K562 (cell line): ENCODE measurements at regions not wholly inside any gene's neighbourhood (a gene's known extent, or its start where the extent isn't known, plus 50 kb on each side); places are given as distances from the start of the nearest gene placed in this dataset.
"Not testable (repeated sequence)": the region's sequence is repeated elsewhere in the genome, so short reads cannot be mapped to it uniquely, and the experiment has no call there.

Experiments used
- ATAC-seq: fragments of 200-7000 bp; cut with Tn5 transposase; 3 replicates; pipeline ENCODE4 v1.9.1; 2020; ENCODE audit warnings: moderate library complexity
- BruUV-seq: library from RNA; stranded (reverse); fragments of 400-500 nt; replicated peaks from 2 replicates; lab custom pipeline; 2021; lab: Mats Ljungman, UMichigan
- CTCF ChIA-PET: fragments of 300-600 bp; formaldehyde crosslinking; extraction: SDS; loops from one replicate; lab custom pipeline; 2021; ENCODE audit warnings: low intra/inter-chr PET ratio; lab: Yijun Ruan, JAX
- POLR2A ChIA-PET: fragments of 300-600, 350-650 bp; sonication (Branson Sonifier 250); formaldehyde crosslinking; extraction: SDS; loops from one replicate; lab custom pipeline; 2021; ENCODE audit warnings: antibody characterized with exemption, inconsistent platforms; lab: Yijun Ruan, JAX
- DNase-seq, 4 experiments: peaks; one replicate each; pipeline versions ENCODE4 v3.0.0 to v3.0.0-alpha.2; 2011 to 2018; ENCODE audit warnings: low spot score in 3 of 4, mixed read lengths in 3 of 4; ENCODE audit errors: extremely low read depth in 1 of 4
- FAIRE-seq: peaks from 2 replicates; lab custom pipeline; 2011; peaks lifted over from hg19 to GRCh38; lab: Jason Lieb, UNC
- H2AFZ ChIP-seq: 2 replicates; pipeline ENCODE4 v1.6.0; 2011; ENCODE audit warnings: low read depth, low read length, control low read depth, inconsistent platforms
- H3K27ac ChIP-seq: fragments of 200-600 bp; 3 replicates; pipeline ENCODE4 v1.8.0; 2011; ENCODE audit warnings: low read depth, mild to moderate bottlenecking, control low read depth, inconsistent platforms, low read length, moderate library complexity, mixed read lengths; ENCODE audit errors: extremely low read depth
- H3K27me3 ChIP-seq, 2 experiments: fragments of 300-600 bp in 1 of 2; 2 replicates in 1 of 2; 3 replicates in 1 of 2; pipeline versions ENCODE4 v1.6.0 to v1.8.0; 2011; ENCODE audit warnings: inconsistent platforms in 2 of 2, low read length in 2 of 2, mild to moderate bottlenecking in 1 of 2, mixed read lengths in 1 of 2, moderate library complexity in 1 of 2; ENCODE audit not compliant: control insufficient read depth in 2 of 2, insufficient read depth in 2 of 2
- H3K36me3 ChIP-seq: fragments of 300-600 bp; 3 replicates; pipeline ENCODE4 v1.8.0; 2011; ENCODE audit warnings: mild to moderate bottlenecking, low read length, inconsistent platforms; ENCODE audit not compliant: control insufficient read depth, insufficient read depth
- H3K4me1 ChIP-seq, 2 experiments: fragments of 200-600 bp in 1 of 2; replicated peaks in 1 of 2; 2 replicates in 1 of 2; 3 replicates in 1 of 2; pipeline versions ENCODE4 v1.5.1 to v1.8.0; 2011; ENCODE audit warnings: inconsistent platforms in 2 of 2, low read length in 2 of 2, mild to moderate bottlenecking in 1 of 2, mixed read lengths in 1 of 2, moderate library complexity in 1 of 2; ENCODE audit not compliant: control insufficient read depth in 2 of 2, insufficient read depth in 2 of 2
- H3K4me2 ChIP-seq: 2 replicates; pipeline ENCODE4 v1.6.1; 2011; ENCODE audit warnings: low read length, control low read depth, inconsistent platforms, mixed read lengths; ENCODE audit not compliant: insufficient read depth
- H3K4me3 ChIP-seq: fragments of 200-600 bp; sonication (generic), shearing (Covaris generic); 2 replicates; pipeline ENCODE4 v1.5.1; 2016; ENCODE audit warnings: control low read depth, inconsistent platforms
- H3K79me2 ChIP-seq: fragments of 200-600 bp; 3 replicates; pipeline ENCODE4 v1.8.0; 2011; ENCODE audit warnings: low read length, inconsistent platforms; ENCODE audit not compliant: control insufficient read depth, insufficient read depth
- H3K9ac ChIP-seq, 2 experiments: 2 replicates each; pipeline versions ENCODE4 v1.6.0 to v1.6.1; 2011; ENCODE audit warnings: low read depth in 2 of 2, low read length in 2 of 2, control low read depth in 1 of 2, inconsistent platforms in 1 of 2, mild to moderate bottlenecking in 1 of 2, mixed read lengths in 1 of 2; ENCODE audit not compliant: insufficient read depth in 1 of 2
- H3K9me1 ChIP-seq: one replicate; pipeline ENCODE4 v1.6.0; 2011; ENCODE audit warnings: inconsistent platforms, mild to moderate bottlenecking, low read length, moderate library complexity; ENCODE audit not compliant: control insufficient read depth, insufficient read depth
- H3K9me3 ChIP-seq: replicated peaks from 2 replicates; pipeline ENCODE4 v1.5.1; 2011; ENCODE audit warnings: low read depth, low read length, inconsistent platforms; ENCODE audit not compliant: control insufficient read depth, insufficient read depth
- H4K20me1 ChIP-seq: replicated peaks from 2 replicates; pipeline ENCODE4 v1.6.1; 2011; ENCODE audit warnings: low read length, inconsistent platforms, mixed read lengths; ENCODE audit not compliant: control insufficient read depth, insufficient read depth
- NR2C1 ChIP-seq, 2 experiments: fragments of 450-650 bp; IDR thresholded peaks; 2 replicates each; pipeline ENCODE4 v1.6.1; 2017; ENCODE audit warnings: mild to moderate bottlenecking in 2 of 2, antibody characterized with exemption in 1 of 2, inconsistent platforms in 1 of 2, missing compliant biosample characterization in 1 of 2, missing genetic modification characterization in 1 of 2
- SMAD2 ChIP-seq: fragments of 150-350 bp; IDR thresholded peaks from 2 replicates; pipeline ENCODE4 v1.6.1; 2014; ENCODE audit warnings: low read depth, mild to moderate bottlenecking, low read length
- SRSF7 ChIP-seq: fragments of 200-400 bp; formaldehyde crosslinking; optimal IDR thresholded peaks from 2 replicates; pipeline ENCODE3; 2017; ENCODE audit warnings: mild to moderate bottlenecking, low read depth, low read length
- ZNF778 ChIP-seq: fragments of 450-650 bp; formaldehyde crosslinking; IDR thresholded peaks from 2 replicates; pipeline ENCODE4 v1.4.0; 2020; ENCODE audit warnings: mild to moderate bottlenecking, moderate library complexity
- WGBS: fragments of 100-300 bp; shearing (Covaris generic); methylation state at CpG from one replicate; pipeline ENCODE4 v1.1.6; 2016; ENCODE audit warnings: low coverage, mixed read lengths; ENCODE audit not compliant: insufficient coverage; ENCODE audit errors: missing lambda C conversion rate; 5-methylcytosine and 5-hydroxymethylcytosine counted together
- in situ Hi-C: fragments of 300-500 bp; cut with MboI; formaldehyde crosslinking; loops from 4 replicates; pipeline ENCODE4 v1.15.0; 2018; ENCODE audit warnings: inconsistent platforms, mixed read lengths
- intact Hi-C: fragments of 100-400 bp; cut with micrococcal nuclease; formaldehyde crosslinking; loops from 2 replicates; pipeline ENCODE4 v1.14.2; 2022

- no peak for TF ChIP-seq NR2C1 (IDR thresholded peaks at IDR 0.05)
- TF ChIP-seq NR2C1 (tag; IDR thresholded peaks at IDR 0.05) = no peak
- no peak for TF ChIP-seq SRSF7
- TF ChIP-seq SMAD2 = no peak
- TF ChIP-seq ZNF778 (CRISPR knock-in tag) = no peak
- TF ChIP-seq, all 486 proteins: peak for 0
Measured at GRCh38 chr18:26624443-26624842, 76.1 kb upstream of the KCTD1 start (continued).

GRCh38 chr18:26623314-26623713 lies 75.0 kb upstream of the KCTD1 start:
- BruUV-seq, H3K36me3 ChIP-seq, H3K9ac ChIP-seq, in situ Hi-C loops, DNase-seq, H3K4me1 ChIP-seq, H3K9me1 ChIP-seq, H3K4me3 ChIP-seq, H3K79me2 ChIP-seq, CTCF ChIA-PET, FAIRE-seq, POLR2A ChIA-PET, ATAC-seq, H4K20me1 ChIP-seq, H3K27ac ChIP-seq, H3K4me2 ChIP-seq, H3K27me3 ChIP-seq, H2AFZ ChIP-seq, H3K9me3 ChIP-seq: not testable (repeated sequence)
- 0% methylated on average over 2 of the region's 2 CpGs for WGBS
- intact Hi-C loops = loop anchor here (5.0 kb wide), 1 partner anchor 974 kb away; no protein-coding TSS in a partner anchor
